HepG2 (cell line): ENCODE measurements at regions not wholly inside any gene's neighbourhood (a gene's known extent, or its start where the extent isn't known, plus 50 kb on each side); places are given as distances from the start of the nearest gene placed in this dataset.

Experiments used
- ATAC-seq: fragments of 200-7000 bp; cut with Tn5 transposase; 3 replicates; pipeline ENCODE4 v1.9.1; 2020; ENCODE audit warnings: mild to moderate bottlenecking, moderate library complexity
- BruUV-seq: library from RNA; stranded (reverse); fragments of 400-500 nt; replicated peaks from 2 replicates; lab custom pipeline; 2021; lab: Mats Ljungman, UMichigan
- CTCF ChIA-PET: fragments of 300-600 bp; formaldehyde crosslinking; extraction: SDS; loops from one replicate; lab custom pipeline; 2021; ENCODE audit warnings: low total read pairs, inconsistent platforms, low intra/inter-chr PET ratio; lab: Yijun Ruan, JAX
- POLR2A ChIA-PET: fragments of 350-600 bp; sonication (Branson Sonifier 250); formaldehyde crosslinking; loops from one replicate; lab custom pipeline; 2020; ENCODE audit warnings: antibody characterized with exemption, inconsistent platforms; lab: Yijun Ruan, JAX
- DNase-seq: peaks from one replicate; pipeline ENCODE4 v3.0.0-alpha.2; 2015; ENCODE audit warnings: low spot score
- FAIRE-seq: peaks from 3 replicates; lab custom pipeline; 2011; peaks lifted over from hg19 to GRCh38; lab: Jason Lieb, UNC
- H2AFZ ChIP-seq: one replicate; pipeline ENCODE4 v1.6.1; 2011; ENCODE audit warnings: low read length, inconsistent platforms
- H3K27ac ChIP-seq: fragments of 300-600 bp; 3 replicates; pipeline ENCODE4 v1.8.0; 2011; ENCODE audit warnings: mixed run types, mild to moderate bottlenecking, mixed read lengths, low read length, inconsistent platforms; ENCODE audit not compliant: insufficient read depth; ENCODE audit errors: extremely low read length
- H3K27me3 ChIP-seq, 2 experiments: fragments of 200-600 bp in 1 of 2; 2 replicates in 1 of 2; 3 replicates in 1 of 2; pipeline versions ENCODE4 v1.6.0 to v1.8.0; 2011; ENCODE audit warnings: low read length in 2 of 2, mild to moderate bottlenecking in 2 of 2, moderate library complexity in 2 of 2, inconsistent platforms in 1 of 2; ENCODE audit not compliant: insufficient read depth in 2 of 2, control insufficient read depth in 1 of 2
- H3K36me3 ChIP-seq, 2 experiments: fragments of 200-600 bp in 1 of 2; replicated peaks in 1 of 2; 2 replicates in 1 of 2; 3 replicates in 1 of 2; pipeline versions ENCODE4 v1.5.1 to v1.8.0; 2011; ENCODE audit warnings: low read length in 2 of 2, inconsistent platforms in 1 of 2; ENCODE audit not compliant: insufficient read depth in 2 of 2, control insufficient read depth in 1 of 2
- H3K4me1 ChIP-seq: 2 replicates; pipeline ENCODE4 v1.5.1; 2012; ENCODE audit warnings: low read length, inconsistent platforms; ENCODE audit not compliant: insufficient read depth
- H3K4me2 ChIP-seq: 2 replicates; pipeline ENCODE4 v1.6.0; 2011; ENCODE audit warnings: low read depth, low read length, inconsistent platforms
- H3K4me3 ChIP-seq, 3 experiments: fragments of 200-600 bp in 1 of 3; sonication (generic), shearing (Covaris generic) in 1 of 3; replicated peaks in 1 of 3; 2 replicates each; pipeline ENCODE4 v1.5.1; 2011 to 2016; ENCODE audit warnings: low read length in 3 of 3, inconsistent platforms in 2 of 3, low read depth in 2 of 3, mild to moderate bottlenecking in 2 of 3, control low read depth in 1 of 3, mixed read lengths in 1 of 3; ENCODE audit not compliant: insufficient read depth in 1 of 3
- H3K79me2 ChIP-seq: one replicate; pipeline ENCODE4 v1.6.1; 2011; ENCODE audit warnings: low read length, inconsistent platforms; ENCODE audit not compliant: insufficient read depth
- H3K9ac ChIP-seq: 2 replicates; pipeline ENCODE4 v1.6.0; 2011; ENCODE audit warnings: mild to moderate bottlenecking, low read depth, low read length, inconsistent platforms; ENCODE audit not compliant: insufficient read depth
- H3K9me3 ChIP-seq: 2 replicates; pipeline ENCODE4 v1.5.1; 2012; ENCODE audit warnings: mild to moderate bottlenecking, low read length
- H4K20me1 ChIP-seq: 2 replicates; pipeline ENCODE4 v1.6.0; 2011; ENCODE audit warnings: inconsistent platforms, mild to moderate bottlenecking, low read length, moderate library complexity; ENCODE audit not compliant: insufficient read depth
- MAFF ChIP-seq: IDR thresholded peaks from 2 replicates; pipeline ENCODE4 v1.6.1; 2011; ENCODE audit warnings: low read depth, low read length, improper control_type of control experiment
- MAFK ChIP-seq, 2 experiments: IDR thresholded peaks in 1 of 2; conservative IDR thresholded peaks in 1 of 2; 2 replicates each; pipeline ENCODE4 v1.6.1; 2011; ENCODE audit warnings: improper control_type of control experiment in 2 of 2, low read length in 2 of 2
- POLR2A ChIP-seq, 2 experiments: IDR thresholded peaks; 2 replicates each; pipeline ENCODE4 v1.6.1; 2011; ENCODE audit warnings: low read depth in 2 of 2, low read length in 2 of 2, mild to moderate bottlenecking in 1 of 2, moderate library complexity in 1 of 2; ENCODE audit not compliant: insufficient read depth in 1 of 2
- RFX1 ChIP-seq: fragments of 450-650 bp; IDR thresholded peaks from 2 replicates; pipeline ENCODE4 v1.6.1; 2017
- SMC3 ChIP-seq: IDR thresholded peaks from 2 replicates; pipeline ENCODE4 v1.6.1; 2011; ENCODE audit warnings: low read length, improper control_type of control experiment
- STAG1 ChIP-seq: sonication (generic); formaldehyde crosslinking; IDR thresholded peaks from 2 replicates; pipeline ENCODE4 v1.4.0; 2020; ENCODE audit warnings: missing genetic modification reagents
- ZNF543 ChIP-seq: sonication (generic); formaldehyde crosslinking; IDR thresholded peaks from 2 replicates; pipeline ENCODE4 v1.4.0; 2020; ENCODE audit warnings: mild to moderate bottlenecking, missing genetic modification reagents
- ZNF614 ChIP-seq: IDR thresholded peaks from 2 replicates; pipeline ENCODE4 v1.6.1; 2018; ENCODE audit warnings: missing biosample characterization, missing genetic modification reagents, inconsistent platforms, borderline replicate concordance
- ZNF720 ChIP-seq: sonication (generic); formaldehyde crosslinking; IDR thresholded peaks from 2 replicates; pipeline ENCODE4 v1.4.0; 2020; ENCODE audit warnings: missing genetic modification reagents
- ZSCAN20 ChIP-seq: sonication (generic); formaldehyde crosslinking; IDR thresholded peaks from 2 replicates; pipeline ENCODE4 v1.4.0; 2020; ENCODE audit warnings: missing genetic modification reagents, mild to moderate bottlenecking, borderline replicate concordance
- WGBS: methylation state at CpG from one replicate; pipeline ENCODE4 v1.1.6; 2017; ENCODE audit warnings: low lambda C conversion rate; 5-methylcytosine and 5-hydroxymethylcytosine counted together
- in situ Hi-C: cut with HindIII; loops from 2 replicates; pipeline ENCODE4 v1.10.0; 2017; ENCODE audit warnings: low pct_unique_long_range_greater_than_20kb; ENCODE audit not compliant: extremely low pct_ligation_motif_present
- intact Hi-C: fragments of 100-400 bp; cut with micrococcal nuclease; formaldehyde crosslinking; loops from one replicate; pipeline ENCODE4 v1.10.0; 2022; ENCODE audit not compliant: unreplicated experiment
- TF ChIP-seq, protein P1 (sequence below): sonication (generic); formaldehyde crosslinking; IDR thresholded peaks from 2 replicates; pipeline ENCODE4 v1.5.0; 2020; ENCODE audit warnings: mild to moderate bottlenecking, missing genetic modification reagents, moderate library complexity

- no peak overlapping the region for H2AFZ ChIP-seq
- H3K4me1 ChIP-seq = no peaks in the 10 kb centered on the region
- no peak overlapping the region for H3K27ac ChIP-seq
- H3K9ac ChIP-seq = no peak overlapping the region
- H3K9me3 ChIP-seq = no peaks in the 10 kb centered on the region
- H3K4me2 ChIP-seq = no peak overlapping the region
- 12% methylated on average over 4 of the region's 4 CpGs for WGBS
- TF ChIP-seq ZNF614 (CRISPR knock-in tag) (no peak), RFX1 (no peak), MAFF (peak; percentile 33; the same call in 1 of the 2 replicates), ZNF720 (CRISPR knock-in tag) (no peak), ZNF543 (CRISPR knock-in tag) (no peak), STAG1 (peak; percentile 85), ZSCAN20 (CRISPR knock-in tag) (no peak), MAFK (conservative IDR thresholded peaks at IDR 0.05 in 1 of 2, IDR thresholded peaks at IDR 0.05 in 1 of 2; ENCODE audit: low read length in 2 of 2) (peak in 1 of 2 experiments; percentile 43; a peak in 2 of 4 replicates), POLR2A (IDR thresholded peaks at IDR 0.05; ENCODE audit: insufficient read depth in 1 of 2, low read depth in 2 of 2, low read length in 2 of 2) (no peak), SMC3 (peak; percentile 73)
- TF ChIP-seq, protein P1, sequence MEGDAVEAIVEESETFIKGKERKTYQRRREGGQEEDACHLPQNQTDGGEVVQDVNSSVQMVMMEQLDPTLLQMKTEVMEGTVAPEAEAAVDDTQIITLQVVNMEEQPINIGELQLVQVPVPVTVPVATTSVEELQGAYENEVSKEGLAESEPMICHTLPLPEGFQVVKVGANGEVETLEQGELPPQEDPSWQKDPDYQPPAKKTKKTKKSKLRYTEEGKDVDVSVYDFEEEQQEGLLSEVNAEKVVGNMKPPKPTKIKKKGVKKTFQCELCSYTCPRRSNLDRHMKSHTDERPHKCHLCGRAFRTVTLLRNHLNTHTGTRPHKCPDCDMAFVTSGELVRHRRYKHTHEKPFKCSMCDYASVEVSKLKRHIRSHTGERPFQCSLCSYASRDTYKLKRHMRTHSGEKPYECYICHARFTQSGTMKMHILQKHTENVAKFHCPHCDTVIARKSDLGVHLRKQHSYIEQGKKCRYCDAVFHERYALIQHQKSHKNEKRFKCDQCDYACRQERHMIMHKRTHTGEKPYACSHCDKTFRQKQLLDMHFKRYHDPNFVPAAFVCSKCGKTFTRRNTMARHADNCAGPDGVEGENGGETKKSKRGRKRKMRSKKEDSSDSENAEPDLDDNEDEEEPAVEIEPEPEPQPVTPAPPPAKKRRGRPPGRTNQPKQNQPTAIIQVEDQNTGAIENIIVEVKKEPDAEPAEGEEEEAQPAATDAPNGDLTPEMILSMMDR (CRISPR knock-in tag) = peak; percentile 67
- FAIRE-seq (peak; percentile 23), DNase-seq (peak; percentile 2), ATAC-seq (peak; percentile 48; the same call in 1 of the 3 replicates)
- no TSS peak for BruUV-seq
- ChIA-PET CTCF (interaction anchor here (0.5 to 2.3 kb wide), 3 partner anchors 168 to 967 kb away, joined by 3 to 13 read pairs (median 7); no protein-coding TSS in a partner anchor), POLR2A (no interaction called here)
- no peaks in the 10 kb centered on the region for H3K36me3 ChIP-seq
- H3K79me2 ChIP-seq = no peaks in the 10 kb centered on the region
- in situ Hi-C loops (loop anchor here (10.0 kb wide), 1 partner anchor 952 kb away; no protein-coding TSS in a partner anchor), intact Hi-C loops (loop anchor here (1.0 to 5.0 kb wide), 4 partner anchors 73 to 967 kb away; no protein-coding TSS in a partner anchor)
- no peaks in the 10 kb centered on the region for H3K27me3 ChIP-seq
- H4K20me1 ChIP-seq = no peaks in the 10 kb centered on the region
- H3K4me3 ChIP-seq = no peak overlapping the region
Observed at GRCh38 chr5:53262348-53262970, 152.9 kb upstream of the MOCS2 start.
